ENCODE measurements at regions not wholly inside any gene's neighbourhood (a gene's known extent, or its start where the extent isn't known, plus 50 kb on each side); places are given as distances from the start of the nearest gene placed in this dataset.
A peak's percentile ranks its signal among the peaks of the same experiment; 100 is the strongest.
"Not testable (repeated sequence)": the region's sequence is repeated elsewhere in the genome, so short reads cannot be mapped to it uniquely, and the experiment has no call there.

- H3K9me3 ChIP-seq (ENCODE audit: control insufficient read depth in 2 of 3, insufficient read depth in 1 of 3, low read length in 3 of 3): no peaks in the 10 kb centered on the region
- H3K36me3 ChIP-seq (ENCODE audit: control insufficient read depth in 2 of 3, insufficient read depth in 3 of 3, low read length in 3 of 3): no peaks in the 10 kb centered on the region
- intact Hi-C loops (cut with DNase I): no loop called here
- H3K27me3 ChIP-seq (ENCODE audit: control insufficient read depth, insufficient read depth, low read length): no peaks in the 10 kb centered on the region
- FAIRE-seq: no peak
- H3K4me1 ChIP-seq (ENCODE audit: control insufficient read depth in 2 of 3, insufficient read depth in 2 of 3, low read depth in 1 of 3, low read length in 3 of 3): no peaks in the 10 kb centered on the region
- H3K4me3 ChIP-seq (ENCODE audit: low read length in 3 of 3): no peak overlapping the region
- TF ChIP-seq, protein P1, sequence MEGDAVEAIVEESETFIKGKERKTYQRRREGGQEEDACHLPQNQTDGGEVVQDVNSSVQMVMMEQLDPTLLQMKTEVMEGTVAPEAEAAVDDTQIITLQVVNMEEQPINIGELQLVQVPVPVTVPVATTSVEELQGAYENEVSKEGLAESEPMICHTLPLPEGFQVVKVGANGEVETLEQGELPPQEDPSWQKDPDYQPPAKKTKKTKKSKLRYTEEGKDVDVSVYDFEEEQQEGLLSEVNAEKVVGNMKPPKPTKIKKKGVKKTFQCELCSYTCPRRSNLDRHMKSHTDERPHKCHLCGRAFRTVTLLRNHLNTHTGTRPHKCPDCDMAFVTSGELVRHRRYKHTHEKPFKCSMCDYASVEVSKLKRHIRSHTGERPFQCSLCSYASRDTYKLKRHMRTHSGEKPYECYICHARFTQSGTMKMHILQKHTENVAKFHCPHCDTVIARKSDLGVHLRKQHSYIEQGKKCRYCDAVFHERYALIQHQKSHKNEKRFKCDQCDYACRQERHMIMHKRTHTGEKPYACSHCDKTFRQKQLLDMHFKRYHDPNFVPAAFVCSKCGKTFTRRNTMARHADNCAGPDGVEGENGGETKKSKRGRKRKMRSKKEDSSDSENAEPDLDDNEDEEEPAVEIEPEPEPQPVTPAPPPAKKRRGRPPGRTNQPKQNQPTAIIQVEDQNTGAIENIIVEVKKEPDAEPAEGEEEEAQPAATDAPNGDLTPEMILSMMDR (IDR thresholded peaks at IDR 0.05; ENCODE audit: borderline replicate concordance, extremely low read depth, insufficient read depth): no peak
- no peak overlapping the region for H3K27ac ChIP-seq (ENCODE audit: low read depth in 2 of 2, low read length in 2 of 2)
- DNase-seq: peak in 1 of 5 donors; percentile 15
- no peak overlapping the region for H3K9ac ChIP-seq (ENCODE audit: low read length in 3 of 3)
Observed at GRCh38 chr4:33941854-33942253, 2302.5 kb downstream of the ARAP2 start.

GRCh38 chr4:33948921-33949320 is 2295.4 kb downstream of the ARAP2 start:
- H3K4me1 ChIP-seq (ENCODE audit: control insufficient read depth in 2 of 3, insufficient read depth in 2 of 3, low read depth in 1 of 3, low read length in 3 of 3): no peaks in the 10 kb centered on the region
- DNase-seq: no peak
- no peak for FAIRE-seq
- no peak overlapping the region for H3K27ac ChIP-seq (ENCODE audit: low read depth in 2 of 2, low read length in 2 of 2)
- intact Hi-C loops (cut with DNase I): no loop called here
- no peak overlapping the region for H3K9ac ChIP-seq (ENCODE audit: low read length in 3 of 3)
- H3K36me3 ChIP-seq (ENCODE audit: control insufficient read depth in 2 of 3, insufficient read depth in 3 of 3, low read length in 3 of 3): no peaks in the 10 kb centered on the region
- no peaks in the 10 kb centered on the region for H3K27me3 ChIP-seq (ENCODE audit: control insufficient read depth, insufficient read depth, low read length)
- no peak overlapping the region for H3K4me3 ChIP-seq (ENCODE audit: low read length in 3 of 3)
- H3K9me3 ChIP-seq (ENCODE audit: control insufficient read depth in 2 of 3, insufficient read depth in 1 of 3, low read length in 3 of 3): no peaks in the 10 kb centered on the region
- TF ChIP-seq, protein P1 (IDR thresholded peaks at IDR 0.05; ENCODE audit: borderline replicate concordance, extremely low read depth, insufficient read depth): no peak

- H3K9ac ChIP-seq (ENCODE audit: low read length in 3 of 3); H3K9me3 ChIP-seq (ENCODE audit: control insufficient read depth in 2 of 3, insufficient read depth in 1 of 3, low read length in 3 of 3); DNase-seq; H3K4me1 ChIP-seq (ENCODE audit: control insufficient read depth in 2 of 3, insufficient read depth in 2 of 3, low read depth in 1 of 3, low read length in 3 of 3); H3K36me3 ChIP-seq (ENCODE audit: control insufficient read depth in 2 of 3, insufficient read depth in 3 of 3, low read length in 3 of 3); H3K4me3 ChIP-seq (ENCODE audit: low read length in 3 of 3); H3K27me3 ChIP-seq (ENCODE audit: control insufficient read depth, insufficient read depth, low read length); H3K27ac ChIP-seq (ENCODE audit: low read depth in 2 of 2, low read length in 2 of 2); FAIRE-seq; intact Hi-C loops (cut with DNase I): not testable (repeated sequence)
Observed at GRCh38 chr4:33953848-33954247, 2290.5 kb downstream of the ARAP2 start.

- Histone ChIP-seq H3K9ac (ENCODE audit: low read length in 3 of 3) (no peak overlapping the region), H3K27me3 (ENCODE audit: control insufficient read depth, insufficient read depth, low read length) (no peaks in the 10 kb centered on the region), H3K4me1 (ENCODE audit: control insufficient read depth in 2 of 3, insufficient read depth in 2 of 3, low read depth in 1 of 3, low read length in 3 of 3) (no peaks in the 10 kb centered on the region), H3K27ac (ENCODE audit: low read depth in 2 of 2, low read length in 2 of 2) (no peak overlapping the region), H3K36me3 (ENCODE audit: control insufficient read depth in 2 of 3, insufficient read depth in 3 of 3, low read length in 3 of 3) (no peaks in the 10 kb centered on the region), H3K4me3 (ENCODE audit: low read length in 3 of 3) (no peak overlapping the region), H3K9me3 (ENCODE audit: control insufficient read depth in 2 of 3, insufficient read depth in 1 of 3, low read length in 3 of 3) (no peaks in the 10 kb centered on the region)
- DNase-seq: no peak
- no peak for FAIRE-seq
- intact Hi-C loops (cut with DNase I): no loop called here
- TF ChIP-seq, protein P1 (IDR thresholded peaks at IDR 0.05; ENCODE audit: borderline replicate concordance, extremely low read depth, insufficient read depth): no peak
Observed at GRCh38 chr4:33954759-33955158, 2289.6 kb downstream of the ARAP2 start.

Measured in kidney (tissue), 13 donors.